ENCODE measurements at regions not wholly inside any gene's neighbourhood (a gene's known extent, or its start where the extent isn't known, plus 50 kb on each side); places are given as distances from the start of the nearest gene placed in this dataset.

GRCh38 chr18:54736981-54737380 is 91.3 kb upstream of the RAB27B start:
- ChIA-PET POLR2A (no interaction called here), CTCF (no interaction called here)
- TF ChIP-seq HOXC10 (CRISPR knock-in tag; IDR thresholded peaks at IDR 0.05) (no peak), ZNF223 (tag by site-specific recombination; IDR thresholded peaks at IDR 0.05) (no peak), TCF7L2 (IDR thresholded peaks at IDR 0.05; ENCODE audit: borderline replicate concordance, low read depth, low read length) (no peak), IKZF3 (tag by site-specific recombination; IDR thresholded peaks at IDR 0.05) (no peak), PRDM6 (tag by site-specific recombination; IDR thresholded peaks at IDR 0.05) (no peak), ZXDB (tag by site-specific recombination; IDR thresholded peaks at IDR 0.05) (no peak), ZNF677 (tag by site-specific recombination; IDR thresholded peaks at IDR 0.05) (no peak), ZNF302 (tag by site-specific recombination; IDR thresholded peaks at IDR 0.05; ENCODE audit: low read depth) (no peak), ZNF549 (tag by site-specific recombination; IDR thresholded peaks at IDR 0.05) (no peak)
- no peak overlapping the region for H3K4me3 ChIP-seq (ENCODE audit: low read depth, low read length)
- H3K36me3 ChIP-seq (ENCODE audit: control insufficient read depth in 2 of 2, insufficient read depth in 1 of 2, low read length in 2 of 2), result no peaks in the 10 kb centered on the region
- H3K27ac ChIP-seq (ENCODE audit: extremely low read depth, low read depth, low read length), result no peak overlapping the region
- no peaks in the 10 kb centered on the region for H3K4me1 ChIP-seq (ENCODE audit: control insufficient read depth, insufficient read depth, low read length)
- no peaks in the 10 kb centered on the region for H3K9me3 ChIP-seq (ENCODE audit: control insufficient read depth, insufficient read depth, low read depth, low read length)

GRCh38 chr18:54737986-54738385 is 90.3 kb upstream of the RAB27B start:
- no peak for TF ChIP-seq ZNF221 (tag by site-specific recombination; IDR thresholded peaks at IDR 0.05; ENCODE audit: borderline replicate concordance)
- TF ChIP-seq ZNF513 (tag by site-specific recombination; IDR thresholded peaks at IDR 0.05), result no peak
- no peak for TF ChIP-seq ZNF624 (tag by site-specific recombination; IDR thresholded peaks at IDR 0.05)
- TF ChIP-seq ZNF639 (tag by site-specific recombination; IDR thresholded peaks at IDR 0.05), result no peak
- no peaks in the 10 kb centered on the region for H3K36me3 ChIP-seq (ENCODE audit: control insufficient read depth in 2 of 2, insufficient read depth in 1 of 2, low read length in 2 of 2)
- no peak overlapping the region for H3K4me3 ChIP-seq (ENCODE audit: low read depth, low read length)
- no peak overlapping the region for H3K27ac ChIP-seq (ENCODE audit: extremely low read depth, low read depth, low read length)
- ChIA-PET CTCF (no interaction called here), POLR2A (no interaction called here)
- H3K4me1 ChIP-seq (ENCODE audit: control insufficient read depth, insufficient read depth, low read length), result no peaks in the 10 kb centered on the region
- no peaks in the 10 kb centered on the region for H3K9me3 ChIP-seq (ENCODE audit: control insufficient read depth, insufficient read depth, low read depth, low read length)

- TF ChIP-seq KLF10 (tag by site-specific recombination; IDR thresholded peaks at IDR 0.05) (no peak), GLI4 (tag by site-specific recombination; IDR thresholded peaks at IDR 0.05) (no peak), ZNF76 (tag by site-specific recombination; IDR thresholded peaks at IDR 0.05; ENCODE audit: borderline replicate concordance, low read depth) (no peak), GLIS1 (tag by site-specific recombination; IDR thresholded peaks at IDR 0.05) (no peak), ZNF24 (tag by site-specific recombination; IDR thresholded peaks at IDR 0.05) (no peak), OVOL3 (tag by site-specific recombination; IDR thresholded peaks at IDR 0.05) (no peak), REPIN1 (tag by site-specific recombination; IDR thresholded peaks at IDR 0.05; ENCODE audit: low read depth) (no peak), ZNF449 (tag by site-specific recombination; IDR thresholded peaks at IDR 0.05) (no peak), ZNF140 (tag by site-specific recombination; IDR thresholded peaks at IDR 0.05) (no peak), ZFHX2 (tag by site-specific recombination; conservative IDR thresholded peaks at IDR 0.05) (no peak), YY1 (tag by site-specific recombination; IDR thresholded peaks at IDR 0.05) (no peak), YY2 (tag by site-specific recombination; IDR thresholded peaks at IDR 0.05) (no peak), GLI2 (tag by site-specific recombination; IDR thresholded peaks at IDR 0.05; ENCODE audit: borderline replicate concordance, low read depth) (no peak), ZNF184 (tag by site-specific recombination; IDR thresholded peaks at IDR 0.05) (no peak), ZBTB48 (tag by site-specific recombination; IDR thresholded peaks at IDR 0.05) (no peak), HOXC10 (CRISPR knock-in tag; IDR thresholded peaks at IDR 0.05) (no peak)
- Histone ChIP-seq H3K9me3 (ENCODE audit: control insufficient read depth, insufficient read depth, low read depth, low read length) (no peaks in the 10 kb centered on the region), H3K4me3 (ENCODE audit: low read depth, low read length) (no peak overlapping the region), H3K27ac (ENCODE audit: extremely low read depth, low read depth, low read length) (no peak overlapping the region), H3K4me1 (ENCODE audit: control insufficient read depth, insufficient read depth, low read length) (no peaks in the 10 kb centered on the region), H3K36me3 (ENCODE audit: control insufficient read depth in 2 of 2, insufficient read depth in 1 of 2, low read length in 2 of 2) (no peaks in the 10 kb centered on the region)
- CTCF ChIA-PET, result no interaction called here
- POLR2A ChIA-PET, result no interaction called here
Measured at GRCh38 chr18:54739476-54739875, 88.8 kb upstream of the RAB27B start.
